ENCODE measurements at regions not wholly inside any gene's neighbourhood (a gene's known extent, or its start where the extent isn't known, plus 50 kb on each side); places are given as distances from the start of the nearest gene placed in this dataset.

- Histone ChIP-seq H3K4me3 (no peak overlapping the region), H3K27me3 (no peaks in the 10 kb centered on the region), H3K36me3 (no peaks in the 10 kb centered on the region), H3K27ac (no peak overlapping the region), H3K4me1 (no peaks in the 10 kb centered on the region), H3K9me3 (no peaks in the 10 kb centered on the region)
- intact Hi-C loops (cut with DNase I; ENCODE audit: low total_unique reads), result no loop called here
- no peak for DNase-seq (ENCODE audit: low spot score in 2 of 2)
- TF ChIP-seq, protein P1, sequence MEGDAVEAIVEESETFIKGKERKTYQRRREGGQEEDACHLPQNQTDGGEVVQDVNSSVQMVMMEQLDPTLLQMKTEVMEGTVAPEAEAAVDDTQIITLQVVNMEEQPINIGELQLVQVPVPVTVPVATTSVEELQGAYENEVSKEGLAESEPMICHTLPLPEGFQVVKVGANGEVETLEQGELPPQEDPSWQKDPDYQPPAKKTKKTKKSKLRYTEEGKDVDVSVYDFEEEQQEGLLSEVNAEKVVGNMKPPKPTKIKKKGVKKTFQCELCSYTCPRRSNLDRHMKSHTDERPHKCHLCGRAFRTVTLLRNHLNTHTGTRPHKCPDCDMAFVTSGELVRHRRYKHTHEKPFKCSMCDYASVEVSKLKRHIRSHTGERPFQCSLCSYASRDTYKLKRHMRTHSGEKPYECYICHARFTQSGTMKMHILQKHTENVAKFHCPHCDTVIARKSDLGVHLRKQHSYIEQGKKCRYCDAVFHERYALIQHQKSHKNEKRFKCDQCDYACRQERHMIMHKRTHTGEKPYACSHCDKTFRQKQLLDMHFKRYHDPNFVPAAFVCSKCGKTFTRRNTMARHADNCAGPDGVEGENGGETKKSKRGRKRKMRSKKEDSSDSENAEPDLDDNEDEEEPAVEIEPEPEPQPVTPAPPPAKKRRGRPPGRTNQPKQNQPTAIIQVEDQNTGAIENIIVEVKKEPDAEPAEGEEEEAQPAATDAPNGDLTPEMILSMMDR (IDR thresholded peaks at IDR 0.05), result no peak
- TF ChIP-seq POLR2AphosphoS5 (IDR thresholded peaks at IDR 0.05), result no peak
- TF ChIP-seq POLR2A (IDR thresholded peaks at IDR 0.05), result no peak
Measured at GRCh38 chr13:83937579-83937978, 55.3 kb upstream of the SLITRK1 start.

DNA sequence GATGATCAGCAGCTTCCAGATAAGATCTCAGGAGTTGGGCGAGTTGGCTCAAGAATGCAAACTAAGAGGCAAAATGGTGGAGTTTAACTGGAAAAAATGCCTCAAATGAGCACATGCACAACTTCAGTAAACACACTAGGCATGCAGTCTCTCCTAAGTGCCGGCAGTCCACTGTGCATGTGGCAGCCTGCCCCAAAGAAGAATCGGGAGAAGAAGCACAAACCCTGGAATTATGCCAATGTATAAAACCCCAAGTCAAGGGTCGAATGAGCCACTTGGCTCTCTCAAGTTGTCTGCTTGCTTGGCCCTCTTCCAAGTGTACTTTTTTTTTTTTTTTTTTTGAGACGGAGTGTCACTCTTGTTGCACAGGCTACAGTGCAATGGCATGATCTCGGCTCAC, 53.3 kb upstream of the SLITRK1 start:
- no peak for DNase-seq (ENCODE audit: low spot score in 2 of 2)
- Histone ChIP-seq H3K4me3 (no peak overlapping the region), H3K9me3 (no peaks in the 10 kb centered on the region), H3K27ac (no peak overlapping the region), H3K4me1 (no peaks in the 10 kb centered on the region), H3K36me3 (no peaks in the 10 kb centered on the region), H3K27me3 (no peaks in the 10 kb centered on the region)
- intact Hi-C loops (cut with DNase I; ENCODE audit: low total_unique reads), result no loop called here
- no peak for TF ChIP-seq POLR2A (IDR thresholded peaks at IDR 0.05)
- no peak for TF ChIP-seq POLR2AphosphoS5 (IDR thresholded peaks at IDR 0.05)
- TF ChIP-seq, protein P1 (IDR thresholded peaks at IDR 0.05), result no peak

Data from breast epithelium (tissue), 4 donors.